ENCODE measurements at regions not wholly inside any gene's neighbourhood (a gene's known extent, or its start where the extent isn't known, plus 50 kb on each side); places are given as distances from the start of the nearest gene placed in this dataset.

DNA sequence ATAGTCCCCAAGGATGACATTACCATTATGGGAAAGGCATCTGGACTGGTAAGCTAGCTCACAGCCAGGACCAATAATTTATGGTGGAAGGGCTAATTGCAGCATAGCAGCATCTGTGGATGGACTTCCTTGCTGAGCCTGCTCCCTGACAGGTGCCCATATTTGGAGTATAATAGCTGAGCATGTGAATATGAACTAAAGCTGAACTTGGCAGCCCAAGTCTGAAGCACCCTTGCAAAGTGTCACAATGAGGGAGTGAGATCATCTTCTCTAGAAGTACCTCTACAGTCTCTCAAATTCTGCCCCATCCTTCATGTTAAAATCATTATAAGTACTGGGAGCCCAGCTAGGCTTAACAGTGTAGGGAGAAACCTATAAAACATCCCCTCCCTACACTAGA, 128.2 kb upstream of the INPP4B start:
- DNase-seq = no peak

DNA sequence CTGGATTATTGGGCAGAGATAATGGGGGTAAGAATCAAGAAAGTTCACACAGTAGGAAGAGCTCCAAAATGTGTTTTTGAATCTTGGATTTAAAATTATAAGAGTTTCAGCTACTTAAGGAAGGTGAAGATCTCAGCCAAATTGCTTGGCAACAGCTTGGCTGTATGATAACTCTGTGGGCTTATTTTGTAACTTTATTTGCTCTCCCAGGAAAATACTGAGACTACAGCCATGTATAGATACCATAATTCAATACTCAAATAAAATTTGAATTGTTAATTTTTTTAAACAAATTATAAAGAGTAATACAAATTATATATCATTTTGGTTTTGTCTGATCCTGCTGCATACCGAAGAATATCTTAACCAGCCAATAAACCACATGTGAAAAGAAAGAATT, 129.5 kb upstream of the INPP4B start:
- no peak for DNase-seq

DNA sequence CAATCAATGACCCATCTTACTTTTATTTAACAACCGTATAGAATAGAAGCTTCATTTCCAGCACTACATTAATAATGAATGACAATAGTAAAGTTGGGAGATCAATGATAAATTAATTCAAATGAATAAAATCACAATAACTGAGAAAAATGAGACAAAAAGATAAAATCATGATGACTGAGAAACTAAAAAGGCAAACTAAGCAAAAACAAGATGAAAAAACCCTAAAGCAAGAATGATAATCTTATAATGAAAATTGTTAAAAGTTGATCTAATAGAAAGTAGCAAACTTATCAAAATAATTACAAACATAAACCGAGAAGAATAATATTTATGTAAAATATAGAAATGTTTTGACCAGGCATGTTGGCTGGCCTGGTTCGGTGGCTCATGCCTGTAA, 130.4 kb upstream of the INPP4B start:
- DNase-seq = no peak

GRCh38 chr4:142977182-142977581, 131.1 kb upstream of the INPP4B start:
- DNase-seq = no peak

DNA sequence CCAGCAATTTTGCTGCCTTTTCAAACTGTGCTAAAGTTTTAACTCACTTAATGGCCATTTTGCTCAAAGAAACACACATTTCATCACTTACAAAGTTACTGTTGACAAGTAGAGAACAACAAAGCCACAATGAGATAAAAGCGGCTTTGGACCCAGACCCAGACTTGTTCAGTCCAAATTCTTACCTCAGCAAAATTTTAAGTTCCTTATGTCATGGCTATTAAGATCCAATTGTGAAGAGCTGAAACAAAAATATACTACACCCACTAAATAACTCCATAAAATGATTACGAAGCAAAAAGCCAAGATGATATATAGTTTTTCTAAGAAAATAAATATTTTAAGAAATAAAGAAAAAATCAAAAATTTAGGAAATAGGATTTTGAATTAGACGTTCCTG, 137.0 kb upstream of the INPP4B start:
- DNase-seq = no peak

- DNase-seq = no peak
These were observed 137.5 kb upstream of the INPP4B start for GRCh38 chr4:142983589-142983988.

DNA sequence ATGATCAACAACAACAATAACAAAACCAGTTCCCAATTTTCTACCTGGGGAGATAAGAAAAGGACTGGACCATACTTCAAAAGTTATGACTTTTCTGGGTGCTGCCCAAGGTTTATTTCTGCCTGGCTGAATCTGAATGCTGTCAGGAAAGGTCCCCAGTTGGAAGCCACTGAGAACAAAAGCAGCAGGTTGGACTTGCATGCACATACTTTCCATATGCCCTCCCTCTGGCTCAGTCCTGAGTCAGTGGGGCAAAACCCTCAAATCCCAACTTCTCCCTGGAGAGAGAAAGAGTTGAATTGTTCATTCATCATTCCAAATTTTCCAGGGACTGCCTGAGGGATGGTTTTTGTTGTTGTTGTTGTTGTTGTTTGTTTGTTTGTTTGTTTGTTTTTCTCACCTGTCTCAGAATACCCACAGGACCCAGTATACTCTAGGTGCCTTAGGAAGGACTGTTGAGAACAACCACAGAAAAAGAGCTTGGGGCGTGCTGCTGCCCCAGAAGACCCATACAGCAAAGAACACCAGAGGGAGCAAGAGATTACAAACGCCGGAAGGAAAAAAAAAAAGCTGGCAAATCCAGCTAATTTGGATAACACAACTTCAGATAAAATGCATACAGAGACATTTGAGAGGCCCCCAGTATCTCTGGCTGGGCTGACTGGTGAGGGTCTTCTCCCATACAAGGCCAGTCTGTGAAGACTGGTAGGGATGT, 138.9 kb upstream of the INPP4B start:
- DNase-seq = no peak

- DNase-seq = no peak
These were observed 168.5 kb upstream of the USP38 start for GRCh38 chr4:143016171-143016570.

- DNase-seq = no peak
These were observed 167.5 kb upstream of the USP38 start for GRCh38 chr4:143017210-143017609.

DNA sequence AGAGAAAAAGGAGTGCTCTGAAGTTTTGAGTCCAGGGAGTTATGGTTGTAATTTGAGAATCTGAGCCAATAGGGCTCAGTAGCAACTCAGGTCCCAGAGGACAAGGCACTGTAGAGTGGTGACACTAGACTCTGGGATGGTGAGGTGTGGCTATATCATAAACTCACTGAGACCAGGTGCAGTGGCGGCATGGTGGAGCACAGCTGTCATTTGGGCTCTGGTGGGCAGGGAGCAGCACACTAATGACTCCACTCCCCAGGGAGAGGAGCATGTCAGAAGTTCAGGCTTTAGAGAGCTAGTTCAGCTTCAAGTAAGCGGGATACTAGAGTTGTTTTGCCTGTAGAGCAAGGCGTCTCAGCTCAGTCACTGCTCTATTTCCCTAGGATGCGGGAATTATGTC, 165.4 kb upstream of the USP38 start:
- no peak for DNase-seq

DNA sequence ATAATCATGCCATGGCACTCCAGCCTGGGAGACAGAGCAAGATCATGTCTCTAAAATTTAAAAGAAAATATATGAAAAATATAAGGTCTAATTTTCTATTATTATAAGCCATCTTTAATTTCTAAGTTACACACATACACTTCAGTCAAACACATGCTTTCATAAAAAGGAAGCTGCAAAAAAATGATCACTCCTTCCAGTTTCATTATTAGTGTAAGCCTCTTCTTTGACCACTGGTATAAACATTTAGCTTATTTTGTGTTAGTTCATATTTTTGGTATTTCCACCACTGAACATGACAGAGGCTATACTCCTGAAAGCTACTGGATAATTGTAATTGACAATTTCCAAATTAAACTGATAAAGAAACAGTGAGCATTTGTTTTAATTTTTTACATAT, 163.3 kb upstream of the USP38 start:
- DNase-seq = no peak

DNA sequence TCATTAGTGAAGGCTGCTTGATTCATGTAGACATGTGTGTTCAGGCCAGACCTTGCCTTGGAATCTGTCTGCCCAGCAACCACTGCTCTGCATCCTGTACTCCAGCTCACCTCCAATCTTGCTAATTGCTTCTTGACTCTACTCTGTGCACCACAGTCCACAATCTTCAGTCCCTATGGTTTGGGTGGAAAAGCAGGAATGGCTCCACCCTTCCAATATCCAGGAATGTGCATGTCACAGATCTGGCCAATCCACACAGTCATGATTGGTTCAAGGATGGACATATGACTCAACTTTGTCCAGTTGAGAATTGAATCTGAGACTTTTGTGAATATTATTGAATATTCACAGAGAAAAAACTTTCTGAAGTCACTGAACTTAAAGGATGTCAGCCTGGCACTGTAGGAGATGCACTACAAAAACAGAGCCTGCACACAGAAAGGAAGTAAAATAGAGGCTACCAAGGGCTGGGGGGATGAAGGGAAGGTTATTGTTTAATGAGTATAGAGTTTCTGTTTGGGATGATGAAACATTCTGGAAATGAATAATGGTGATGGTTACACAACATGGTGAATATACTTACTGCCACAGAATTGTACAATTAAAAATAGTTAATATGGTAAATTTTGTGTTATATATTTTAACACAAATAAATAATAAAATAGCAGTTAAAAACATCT, 161.3 kb upstream of the USP38 start:
- DNase-seq = no peak

DNA sequence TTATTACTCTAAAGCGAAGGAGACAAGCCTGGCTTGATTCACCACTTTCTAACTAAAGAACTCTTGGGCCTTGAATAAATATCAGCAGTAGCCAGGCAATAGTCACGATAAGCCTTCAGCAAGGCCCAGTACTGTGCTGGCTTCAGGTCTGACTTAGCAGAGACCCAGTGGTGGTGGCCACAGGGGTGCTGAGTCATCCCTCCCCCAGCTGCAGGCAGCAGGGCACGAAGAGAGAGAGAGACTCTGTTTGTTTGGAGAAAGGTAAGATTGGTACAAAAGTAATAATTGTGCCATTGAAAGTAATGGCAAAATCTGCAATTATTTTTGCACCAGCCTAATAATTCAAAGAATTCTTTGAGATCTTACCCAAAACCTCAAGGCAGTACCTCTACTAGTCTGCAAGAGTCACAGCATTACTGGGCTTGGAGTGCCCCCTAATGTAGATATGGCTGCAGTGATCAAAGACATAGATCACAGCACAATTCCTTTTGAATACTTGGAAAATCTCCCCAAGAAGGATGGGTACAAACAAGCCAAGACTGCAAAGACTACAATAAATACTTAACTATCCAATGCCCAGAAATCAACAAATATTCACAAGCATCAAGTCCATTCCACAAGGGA, 159.5 kb upstream of the USP38 start:
- DNase-seq = peak; percentile 6

GRCh38 chr4:143026459-143027170, 158.1 kb upstream of the USP38 start:
- no peak for DNase-seq

DNA sequence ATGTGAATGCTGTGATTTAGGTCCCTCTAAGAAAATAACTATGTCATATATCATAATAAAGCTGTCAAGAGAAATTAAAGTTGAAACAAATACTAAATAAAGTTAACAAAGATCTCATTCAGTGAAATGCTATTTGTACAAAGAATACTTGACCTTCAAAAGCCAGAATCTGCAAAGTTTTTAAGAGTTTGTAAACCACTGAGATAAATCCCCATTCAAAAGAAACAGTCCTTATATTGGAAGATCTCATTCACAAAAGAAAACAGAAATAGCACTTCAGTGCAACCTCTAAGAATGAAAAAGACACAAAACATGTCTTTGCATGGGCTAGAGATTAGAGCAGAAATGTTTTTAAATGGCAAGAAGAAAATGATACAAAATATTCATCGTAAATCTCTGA, 149.1 kb upstream of the USP38 start:
- DNase-seq = no peak

GRCh38 chr4:143036443-143036842, 148.3 kb upstream of the USP38 start:
- no peak for DNase-seq

- no peak for DNase-seq
These were observed 138.3 kb upstream of the USP38 start for GRCh38 chr4:143046454-143046853.

- no peak for DNase-seq
These were observed 137.8 kb upstream of the USP38 start for GRCh38 chr4:143046906-143047305.

DNA sequence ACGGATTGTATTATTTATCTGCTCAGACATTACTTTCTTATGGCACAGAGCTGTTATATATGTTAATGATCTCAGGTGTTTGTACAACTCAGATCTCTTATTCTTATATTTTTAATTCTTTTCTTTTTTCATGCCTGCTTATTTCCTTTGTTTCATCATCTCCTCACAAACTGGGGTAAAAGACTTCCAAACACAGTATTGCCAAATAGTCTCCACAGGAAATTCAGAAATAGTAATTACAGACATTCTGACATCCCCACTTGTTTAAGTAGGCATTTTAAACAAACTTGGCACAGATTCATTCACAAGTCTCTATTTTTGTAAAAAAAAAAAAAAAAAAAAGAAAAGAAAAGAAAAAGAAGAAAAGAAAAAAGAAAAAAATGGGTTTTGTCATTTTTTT, 129.7 kb upstream of the USP38 start:
- no peak for DNase-seq

DNA sequence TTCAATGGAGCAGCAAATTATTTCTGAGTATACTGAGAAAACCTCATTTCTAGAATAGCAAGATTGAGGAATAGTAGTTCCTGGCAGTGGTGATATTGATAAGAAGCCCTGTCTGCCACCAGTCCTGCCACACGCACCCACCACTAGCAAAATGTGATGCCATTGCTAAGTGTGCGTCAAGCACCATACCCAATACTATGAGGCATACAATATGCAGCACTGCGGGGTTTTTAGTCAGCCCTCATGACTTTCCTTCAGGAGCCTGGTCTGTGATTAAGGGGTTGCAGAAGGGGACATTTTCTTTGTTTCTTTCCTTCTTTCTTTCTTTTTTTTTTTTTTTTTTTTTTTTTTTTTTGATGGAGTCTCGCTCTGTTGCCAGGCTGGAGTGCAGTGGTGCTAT, 128.7 kb upstream of the USP38 start:
- DNase-seq = no peak

DNA sequence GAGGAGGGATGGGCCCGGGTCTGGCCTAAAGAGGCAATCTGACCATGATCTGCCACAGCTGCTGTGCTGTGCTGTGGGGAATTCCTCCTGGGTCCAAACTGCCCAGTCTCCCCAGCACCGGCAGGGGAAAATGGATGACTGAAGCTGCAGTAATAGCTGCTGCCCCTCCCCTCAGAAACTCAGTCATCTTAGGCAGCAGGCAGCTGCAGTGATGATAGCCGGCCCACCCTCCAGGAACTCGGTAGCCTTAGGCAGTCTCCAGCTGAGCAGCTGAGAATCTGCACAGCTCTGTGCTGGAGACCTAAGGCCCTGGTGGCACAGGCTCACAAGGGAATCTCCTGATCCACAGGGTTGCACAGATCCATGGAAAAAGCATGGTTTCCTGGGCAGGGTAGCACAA, 113.4 kb upstream of the USP38 start:
- no peak for DNase-seq

DNA sequence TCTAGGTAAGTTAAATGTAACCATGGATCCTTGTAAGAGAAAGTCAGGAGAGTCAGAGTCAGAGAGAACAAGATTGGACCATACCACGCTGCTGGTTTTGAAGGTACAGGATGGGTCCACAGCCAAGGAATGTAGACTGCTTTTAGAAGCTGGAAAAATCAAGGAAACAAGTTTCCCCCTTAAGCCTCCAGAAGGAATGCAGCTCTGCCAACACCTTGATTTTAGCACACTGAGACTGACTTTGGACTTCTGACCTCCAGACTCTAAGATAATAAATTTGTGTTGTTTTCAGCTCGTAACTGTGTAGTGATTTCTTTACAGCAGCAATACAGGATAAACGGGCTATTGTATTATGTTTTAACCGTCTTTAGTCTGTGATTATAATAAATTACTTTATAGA, 108.0 kb upstream of the USP38 start:
- no peak for DNase-seq

DNA sequence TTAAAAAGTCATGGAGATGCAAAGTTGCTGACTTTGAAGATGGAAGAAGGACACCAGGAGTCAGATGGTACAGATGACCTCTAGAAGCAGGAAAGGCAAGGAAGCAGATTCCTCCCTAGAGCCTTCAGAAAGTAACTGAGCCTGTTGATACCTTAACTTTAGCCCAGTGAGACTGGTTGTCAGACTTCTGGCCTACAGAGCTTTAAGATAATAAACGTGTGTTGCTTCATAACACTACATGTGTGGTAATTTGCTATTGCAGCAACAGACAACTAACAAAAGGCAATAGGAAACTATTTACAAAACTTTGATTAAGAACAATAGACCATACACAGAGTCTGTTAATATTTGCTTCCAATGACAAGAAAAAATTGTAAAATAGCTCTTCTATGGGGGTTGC, 102.0 kb upstream of the USP38 start:
- DNase-seq = no peak

Data from NCI-H1694 (cell line).